B cell (primary cell): ENCODE measurements at regions not wholly inside any gene's neighbourhood (a gene's known extent, or its start where the extent isn't known, plus 50 kb on each side); places are given as distances from the start of the nearest gene placed in this dataset.

Experiments
- ATAC-seq: fragments of 200-7000 bp; cut with Tn5 transposase; one replicate; pipeline ENCODE4 v1.10.0; 2021; ENCODE audit warnings: low read depth, mild to moderate bottlenecking, moderate number of reproducible peaks, moderate library complexity
- CTCF ChIA-PET: fragments of 350-600 bp; sonication (Branson Sonifier 250); formaldehyde crosslinking; loops from one replicate; lab custom pipeline; 2021; ENCODE audit warnings: antibody characterized with exemption, inconsistent platforms; lab: Charles Lee
- POLR2A ChIA-PET: fragments of 350-600 bp; sonication (Branson Sonifier 250); formaldehyde crosslinking; loops from one replicate; lab custom pipeline; 2021; ENCODE audit warnings: antibody characterized with exemption; lab: Charles Lee
- DNase-seq: peaks from one replicate; pipeline ENCODE4 v3.0.0; 2013
- H2AFZ ChIP-seq: 2 replicates; pipeline ENCODE4 v1.6.1; 2012; ENCODE audit warnings: mild to moderate bottlenecking, low read depth, low read length; ENCODE audit not compliant: insufficient read depth, poor library complexity, severe bottlenecking
- H3K27ac ChIP-seq, 2 donors: 1 replicate in 1 of 2; 2 replicates in 1 of 2; pipeline ENCODE4 v1.5.1; 2012 to 2013; ENCODE audit warnings: low read length in 2 of 2, mild to moderate bottlenecking in 2 of 2, moderate library complexity in 1 of 2
- H3K27me3 ChIP-seq, 4 experiments: fragments of 200-600 bp in 1 of 4; sonication (generic) in 1 of 4; replicated peaks in 1 of 4; 1 replicate in 2 of 4; 2 replicates in 2 of 4; pipeline versions ENCODE4 v1.6.1 to v1.7.0; 2013 to 2016; ENCODE audit warnings: low read length in 3 of 4, mild to moderate bottlenecking in 2 of 4, mixed read lengths in 1 of 4, moderate library complexity in 1 of 4; ENCODE audit not compliant: insufficient read depth in 4 of 4, control insufficient read depth in 3 of 4; ENCODE audit errors: control extremely low read depth in 1 of 4
- H3K36me3 ChIP-seq, 2 experiments: replicated peaks in 1 of 2; 1 replicate in 1 of 2; 2 replicates in 1 of 2; pipeline versions ENCODE4 v1.6.1 to v1.7.1; 2013; ENCODE audit warnings: low read length in 1 of 2; ENCODE audit not compliant: insufficient read depth in 2 of 2, control insufficient read depth in 1 of 2; ENCODE audit errors: control extremely low read depth in 1 of 2, extremely low read depth in 1 of 2
- H3K4me1 ChIP-seq, 2 donors: fragments of 200-600 bp in 1 of 2; sonication (generic) in 1 of 2; 1 replicate in 1 of 2; 2 replicates in 1 of 2; pipeline versions ENCODE4 v1.5.1 to v1.6.1; 2013 to 2017; ENCODE audit warnings: low read length in 2 of 2; ENCODE audit not compliant: control insufficient read depth in 2 of 2, insufficient read depth in 2 of 2
- H3K4me2 ChIP-seq: replicated peaks from 2 replicates; pipeline ENCODE3; 2012; ENCODE audit warnings: mild to moderate bottlenecking, low read depth, low read length; ENCODE audit not compliant: poor library complexity, severe bottlenecking
- H3K4me3 ChIP-seq, 5 experiments: fragments of 200-600 bp in 1 of 5; sonication (generic) in 1 of 5; 1 replicate in 3 of 5; 2 replicates in 2 of 5; pipeline versions ENCODE4 v1.5.1 to v1.7.0; 2011 to 2016; ENCODE audit warnings: low read length in 4 of 5, mild to moderate bottlenecking in 4 of 5, low read depth in 2 of 5, control low read depth in 1 of 5, moderate library complexity in 1 of 5; ENCODE audit not compliant: insufficient read depth in 1 of 5; ENCODE audit errors: control extremely low read depth in 1 of 5, extremely low read depth in 1 of 5
- H3K79me2 ChIP-seq: fragments of 200-600 bp; sonication (generic); one replicate; pipeline ENCODE4 v1.6.0; 2016; ENCODE audit warnings: low read length; ENCODE audit not compliant: control insufficient read depth, insufficient read depth
- H3K9ac ChIP-seq: fragments of 200-600 bp; sonication (generic); 2 replicates; pipeline ENCODE4 v1.6.1; 2017; ENCODE audit warnings: mild to moderate bottlenecking, low read length, moderate library complexity
- H3K9me3 ChIP-seq, 3 donors: one replicate each; pipeline versions ENCODE4 v1.6.1 to v1.7.1; 2013; ENCODE audit warnings: low read length in 2 of 3; ENCODE audit not compliant: control insufficient read depth in 2 of 3, insufficient read depth in 1 of 3; ENCODE audit errors: control extremely low read depth in 1 of 3
- H4K20me1 ChIP-seq: 2 replicates; pipeline ENCODE4 v1.6.0; 2012; ENCODE audit warnings: mild to moderate bottlenecking, low read length; ENCODE audit not compliant: insufficient read depth, control insufficient read depth, poor library complexity, severe bottlenecking
- H3K27ac Mint-ChIP-seq: one replicate; pipeline ENCODE4 v1.8.0; 2021; ENCODE audit warnings: mixed read lengths
- H3K27me3 Mint-ChIP-seq: one replicate; pipeline ENCODE4 v1.8.0; 2021; ENCODE audit warnings: mixed read lengths
- H3K4me1 Mint-ChIP-seq: one replicate; pipeline ENCODE4 v1.8.0; 2021; ENCODE audit warnings: mixed read lengths
- H3K4me3 Mint-ChIP-seq: one replicate; pipeline ENCODE4 v1.8.0; 2021; ENCODE audit warnings: mixed read lengths
- H3K9me3 Mint-ChIP-seq: one replicate; pipeline ENCODE4 v1.8.0; 2022; ENCODE audit warnings: mixed read lengths; ENCODE audit not compliant: insufficient read depth
- EZH2 ChIP-seq: IDR thresholded peaks from 2 replicates; pipeline ENCODE4 v1.6.1; 2012; ENCODE audit warnings: borderline replicate concordance, low read depth, mild to moderate bottlenecking, moderate library complexity, low read length; ENCODE audit not compliant: insufficient read depth, poor library complexity, severe bottlenecking
- whole genome bisulfite sequencing: methylation state at CpG from one replicate; pipeline ENCODE4 v1.1.5; 2013; ENCODE audit warnings: missing lambda C conversion rate; ENCODE audit not compliant: insufficient coverage; 5-methylcytosine and 5-hydroxymethylcytosine counted together
- intact Hi-C: fragments of 100-400 bp; cut with micrococcal nuclease; formaldehyde crosslinking; loops from one replicate; pipeline ENCODE4 v1.10.0; 2022
- TF ChIP-seq, protein P1 (sequence below): fragments of 200-600 bp; IDR thresholded peaks from one replicate; pipeline ENCODE4 v1.8.0; 2022; ENCODE audit warnings: antibody characterized with exemption, mild to moderate bottlenecking

DNA sequence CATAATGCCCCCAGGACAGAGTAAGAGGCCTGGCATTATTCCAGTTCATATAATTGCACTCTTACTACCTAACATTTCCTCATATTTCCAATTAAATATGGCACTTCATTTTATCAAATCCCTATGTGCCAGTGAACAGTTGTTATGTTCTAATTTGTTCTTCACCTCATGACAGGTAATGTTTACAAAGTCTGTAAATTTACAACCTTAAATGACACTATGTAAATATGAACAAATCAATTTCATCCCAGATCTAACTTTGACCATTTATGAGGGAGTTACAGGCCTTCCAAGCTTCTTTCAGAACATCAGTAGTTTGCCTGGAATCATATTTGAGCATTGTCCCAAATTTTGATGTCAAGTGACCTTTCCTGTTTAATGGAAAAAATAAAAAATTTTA, 592.6 kb upstream of the CDH6 start:
- no peak for ATAC-seq
- Mint-ChIP-seq H3K27ac (no peak overlapping the region), H3K9me3 (peaks cover 11% of the 10 kb centered on the region), H3K4me3 (no peak overlapping the region), H3K4me1 (no peaks in the 10 kb centered on the region), H3K27me3 (no peaks in the 10 kb centered on the region)
- H3K27ac ChIP-seq: no peak overlapping the region
- ChIA-PET POLR2A (no interaction called here), CTCF (no interaction called here)
- no peak overlapping the region for H3K9ac ChIP-seq
- H3K4me1 ChIP-seq: no peaks in the 10 kb centered on the region
- no peaks in the 10 kb centered on the region for H3K27me3 ChIP-seq
- no peaks in the 10 kb centered on the region for H3K36me3 ChIP-seq
- no peaks in the 10 kb centered on the region for H4K20me1 ChIP-seq
- H3K4me3 ChIP-seq: no peak overlapping the region
- intact Hi-C loops: no loop called here
- H2AFZ ChIP-seq: no peak overlapping the region
- H3K79me2 ChIP-seq: no peaks in the 10 kb centered on the region
- TF ChIP-seq, protein P1, sequence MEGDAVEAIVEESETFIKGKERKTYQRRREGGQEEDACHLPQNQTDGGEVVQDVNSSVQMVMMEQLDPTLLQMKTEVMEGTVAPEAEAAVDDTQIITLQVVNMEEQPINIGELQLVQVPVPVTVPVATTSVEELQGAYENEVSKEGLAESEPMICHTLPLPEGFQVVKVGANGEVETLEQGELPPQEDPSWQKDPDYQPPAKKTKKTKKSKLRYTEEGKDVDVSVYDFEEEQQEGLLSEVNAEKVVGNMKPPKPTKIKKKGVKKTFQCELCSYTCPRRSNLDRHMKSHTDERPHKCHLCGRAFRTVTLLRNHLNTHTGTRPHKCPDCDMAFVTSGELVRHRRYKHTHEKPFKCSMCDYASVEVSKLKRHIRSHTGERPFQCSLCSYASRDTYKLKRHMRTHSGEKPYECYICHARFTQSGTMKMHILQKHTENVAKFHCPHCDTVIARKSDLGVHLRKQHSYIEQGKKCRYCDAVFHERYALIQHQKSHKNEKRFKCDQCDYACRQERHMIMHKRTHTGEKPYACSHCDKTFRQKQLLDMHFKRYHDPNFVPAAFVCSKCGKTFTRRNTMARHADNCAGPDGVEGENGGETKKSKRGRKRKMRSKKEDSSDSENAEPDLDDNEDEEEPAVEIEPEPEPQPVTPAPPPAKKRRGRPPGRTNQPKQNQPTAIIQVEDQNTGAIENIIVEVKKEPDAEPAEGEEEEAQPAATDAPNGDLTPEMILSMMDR: no peak
- no peak for TF ChIP-seq EZH2
- peaks cover 0 to 3% (median 0%) of the 10 kb centered on the region in 3 donors for H3K9me3 ChIP-seq
- DNase-seq: no peak
- H3K4me2 ChIP-seq: no peak overlapping the region

DNA sequence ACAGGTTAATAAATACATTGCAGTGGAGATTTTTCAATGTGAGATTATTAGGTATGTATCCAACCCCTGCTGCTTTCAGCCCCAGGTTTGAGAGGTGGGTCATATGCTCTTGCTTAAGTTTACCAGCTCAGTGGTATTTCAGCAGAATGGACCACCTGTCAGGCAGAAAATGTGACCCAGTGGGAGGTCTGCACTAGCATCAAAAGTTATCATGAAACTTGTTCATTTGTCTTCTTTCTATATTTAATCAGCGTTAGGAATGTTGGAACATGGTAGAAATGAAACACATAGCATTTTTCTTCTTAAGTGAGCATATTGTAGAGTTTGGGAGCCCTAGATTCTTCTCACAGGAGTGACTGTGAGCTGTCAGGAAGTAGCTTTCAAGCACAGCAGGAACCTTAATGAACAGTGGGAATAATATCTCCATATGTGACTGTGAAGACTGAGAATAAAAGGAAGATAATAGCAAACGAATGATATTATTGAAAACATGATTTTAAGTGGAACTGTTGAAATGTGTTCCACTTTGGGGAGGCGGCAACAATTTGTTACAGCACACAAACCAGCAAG, 596.9 kb upstream of the CDH6 start:
- POLR2A ChIA-PET: no interaction called here
- no peaks in the 10 kb centered on the region for H3K4me1 Mint-ChIP-seq
- H3K27me3 ChIP-seq: no peaks in the 10 kb centered on the region

More for the DNA sequence above, 596.9 kb upstream of the CDH6 start:
- H3K27ac Mint-ChIP-seq: no peak overlapping the region
- H3K4me2 ChIP-seq: no peak overlapping the region
- peaks cover 5% of the 10 kb centered on the region for H3K9me3 Mint-ChIP-seq
- CTCF ChIA-PET: no interaction called here
- intact Hi-C loops: no loop called here
- no peaks in the 10 kb centered on the region for H3K4me1 ChIP-seq
- H4K20me1 ChIP-seq: no peaks in the 10 kb centered on the region
- H3K4me3 ChIP-seq: no peak overlapping the region
- no peak overlapping the region for H3K4me3 Mint-ChIP-seq
- ATAC-seq: no peak
- no peak overlapping the region for H2AFZ ChIP-seq
- no CpG with 5 or more reads among the region's 3 CpGs for WGBS
- no peaks in the 10 kb centered on the region for H3K27me3 Mint-ChIP-seq
- DNase-seq: no peak
- TF ChIP-seq, protein P1: no peak
- no peak for TF ChIP-seq EZH2
- no peak overlapping the region for H3K9ac ChIP-seq
- H3K9me3 ChIP-seq: no peaks in the 10 kb centered on the region
- H3K27ac ChIP-seq: no peak overlapping the region
- no peaks in the 10 kb centered on the region for H3K79me2 ChIP-seq
- no peaks in the 10 kb centered on the region for H3K36me3 ChIP-seq
